ENCODE measurements at regions not wholly inside any gene's neighbourhood (a gene's known extent, or its start where the extent isn't known, plus 50 kb on each side); places are given as distances from the start of the nearest gene placed in this dataset.

DNA sequence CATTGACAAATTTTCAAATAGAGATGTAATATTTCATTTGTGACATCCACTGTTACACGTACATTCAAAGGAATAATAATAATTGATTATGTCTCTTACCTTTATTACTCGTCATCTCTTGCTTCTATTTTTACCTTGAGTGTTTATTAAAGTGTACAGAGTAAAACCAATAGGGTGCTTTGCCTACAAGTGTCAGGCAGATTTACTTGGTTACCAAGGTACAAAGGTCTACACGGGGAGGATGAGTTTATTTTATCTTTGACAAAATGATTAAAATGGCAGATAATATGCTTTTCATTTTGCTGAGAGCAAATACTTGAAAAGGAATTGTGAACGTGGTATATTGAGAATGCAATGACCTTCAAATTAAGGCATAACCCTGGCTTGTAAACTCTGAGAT lies 137.8 kb upstream of the SOX5 start:
- intact Hi-C loops (cut with DNase I): no loop called here
- FAIRE-seq: no peak
- H3K4me1 ChIP-seq (ENCODE audit: control insufficient read depth in 2 of 3, insufficient read depth in 2 of 3, low read depth in 1 of 3, low read length in 3 of 3): no peaks in the 10 kb centered on the region
- H3K27me3 ChIP-seq (ENCODE audit: control insufficient read depth, insufficient read depth, low read length): no peaks in the 10 kb centered on the region
- no peak for DNase-seq
- no peak overlapping the region for H3K9ac ChIP-seq (ENCODE audit: low read length in 3 of 3)
- H3K9me3 ChIP-seq (ENCODE audit: control insufficient read depth in 2 of 3, insufficient read depth in 1 of 3, low read length in 3 of 3): no peaks in the 10 kb centered on the region
- H3K27ac ChIP-seq (ENCODE audit: low read depth in 2 of 2, low read length in 2 of 2): no peak overlapping the region
- no peaks in the 10 kb centered on the region for H3K36me3 ChIP-seq (ENCODE audit: control insufficient read depth in 2 of 3, insufficient read depth in 3 of 3, low read length in 3 of 3)
- no peak overlapping the region for H3K4me3 ChIP-seq (ENCODE audit: low read length in 3 of 3)
- TF ChIP-seq CTCF (IDR thresholded peaks at IDR 0.05; ENCODE audit: borderline replicate concordance, extremely low read depth, insufficient read depth): no peak

DNA sequence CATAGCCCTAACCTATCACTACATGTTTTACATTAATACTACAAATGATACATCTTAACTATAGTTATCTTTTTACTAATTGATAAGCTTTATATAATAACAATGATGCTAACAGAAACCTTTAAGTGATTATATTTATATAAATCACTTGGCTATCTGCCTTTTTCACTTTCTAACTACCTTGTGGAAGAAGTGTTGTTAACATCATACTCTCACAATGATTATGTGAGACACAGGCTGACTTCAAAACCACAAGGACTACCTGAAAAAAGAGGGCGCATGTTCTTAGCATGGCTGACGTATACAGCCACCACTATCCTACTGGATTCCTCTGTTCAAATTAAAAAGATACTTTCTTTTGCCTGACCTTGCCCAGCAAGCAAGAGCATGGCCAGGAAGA lies 135.3 kb upstream of the SOX5 start:
- DNase-seq: no peak
- no peaks in the 10 kb centered on the region for H3K27me3 ChIP-seq (ENCODE audit: control insufficient read depth, insufficient read depth, low read length)

GRCh38 chr12:24083838-24084237 lies 134.4 kb upstream of the SOX5 start:
- H3K4me1 ChIP-seq (ENCODE audit: control insufficient read depth in 2 of 3, insufficient read depth in 2 of 3, low read depth in 1 of 3, low read length in 3 of 3): no peaks in the 10 kb centered on the region
- intact Hi-C loops (cut with DNase I): no loop called here
- H3K4me3 ChIP-seq (ENCODE audit: low read length in 3 of 3): no peak overlapping the region
- no peaks in the 10 kb centered on the region for H3K9me3 ChIP-seq (ENCODE audit: control insufficient read depth in 2 of 3, insufficient read depth in 1 of 3, low read length in 3 of 3)
- H3K36me3 ChIP-seq (ENCODE audit: control insufficient read depth in 2 of 3, insufficient read depth in 3 of 3, low read length in 3 of 3): no peaks in the 10 kb centered on the region
- no peak for TF ChIP-seq CTCF (IDR thresholded peaks at IDR 0.05; ENCODE audit: borderline replicate concordance, extremely low read depth, insufficient read depth)
- no peak for DNase-seq
- H3K9ac ChIP-seq (ENCODE audit: low read length in 3 of 3): no peak overlapping the region
- H3K27me3 ChIP-seq (ENCODE audit: control insufficient read depth, insufficient read depth, low read length): no peaks in the 10 kb centered on the region
- no peak for FAIRE-seq
- H3K27ac ChIP-seq (ENCODE audit: low read depth in 2 of 2, low read length in 2 of 2): no peak overlapping the region

More for the DNA sequence above, 135.3 kb upstream of the SOX5 start:
- Histone ChIP-seq H3K4me1 (ENCODE audit: control insufficient read depth in 2 of 3, insufficient read depth in 2 of 3, low read depth in 1 of 3, low read length in 3 of 3) (no peaks in the 10 kb centered on the region), H3K4me3 (ENCODE audit: low read length in 3 of 3) (no peak overlapping the region), H3K27ac (ENCODE audit: low read depth in 2 of 2, low read length in 2 of 2) (no peak overlapping the region), H3K9ac (ENCODE audit: low read length in 3 of 3) (no peak overlapping the region), H3K36me3 (ENCODE audit: control insufficient read depth in 2 of 3, insufficient read depth in 3 of 3, low read length in 3 of 3) (no peaks in the 10 kb centered on the region), H3K9me3 (ENCODE audit: control insufficient read depth in 2 of 3, insufficient read depth in 1 of 3, low read length in 3 of 3) (no peaks in the 10 kb centered on the region)
- FAIRE-seq: no peak
- intact Hi-C loops (cut with DNase I): no loop called here
- TF ChIP-seq CTCF (IDR thresholded peaks at IDR 0.05; ENCODE audit: borderline replicate concordance, extremely low read depth, insufficient read depth): no peak

- no peak overlapping the region for H3K27ac ChIP-seq (ENCODE audit: low read depth in 2 of 2, low read length in 2 of 2)
- FAIRE-seq (no peak), DNase-seq (no peak)
- intact Hi-C loops (cut with DNase I): no loop called here
- TF ChIP-seq CTCF (IDR thresholded peaks at IDR 0.05; ENCODE audit: borderline replicate concordance, extremely low read depth, insufficient read depth): no peak
- H3K27me3 ChIP-seq (ENCODE audit: control insufficient read depth, insufficient read depth, low read length): no peaks in the 10 kb centered on the region
- no peaks in the 10 kb centered on the region for H3K36me3 ChIP-seq (ENCODE audit: control insufficient read depth in 2 of 3, insufficient read depth in 3 of 3, low read length in 3 of 3)
- H3K4me1 ChIP-seq (ENCODE audit: control insufficient read depth in 2 of 3, insufficient read depth in 2 of 3, low read depth in 1 of 3, low read length in 3 of 3): no peaks in the 10 kb centered on the region
- H3K9me3 ChIP-seq (ENCODE audit: control insufficient read depth in 2 of 3, insufficient read depth in 1 of 3, low read length in 3 of 3): no peaks in the 10 kb centered on the region
- no peak overlapping the region for H3K9ac ChIP-seq (ENCODE audit: low read length in 3 of 3)
- no peak overlapping the region for H3K4me3 ChIP-seq (ENCODE audit: low read length in 3 of 3)
These were observed 132.1 kb upstream of the SOX5 start for GRCh38 chr12:24081606-24082005.

Data from kidney (tissue), 13 donors.